ENCODE measurements at regions not wholly inside any gene's neighbourhood (a gene's known extent, or its start where the extent isn't known, plus 50 kb on each side); places are given as distances from the start of the nearest gene placed in this dataset.

GRCh38 chr4:119823891-119824290 lies 195.3 kb upstream of the PDE5A start:
- no peak for DNase-seq (ENCODE audit: low spot score)

- DNase-seq (ENCODE audit: low spot score): no peak
Observed at GRCh38 chr4:119823045-119823444, 194.4 kb upstream of the PDE5A start.

GRCh38 chr4:119816473-119816872 lies 187.9 kb upstream of the PDE5A start:
- no peak for DNase-seq (ENCODE audit: low spot score)

GRCh38 chr4:119810001-119810400 lies 181.4 kb upstream of the PDE5A start:
- DNase-seq (ENCODE audit: low spot score): no peak

GRCh38 chr4:119804404-119804803 lies 175.8 kb upstream of the PDE5A start:
- no peak for DNase-seq (ENCODE audit: low spot score)

GRCh38 chr4:119797238-119797894 lies 168.8 kb upstream of the PDE5A start:
- DNase-seq (ENCODE audit: low spot score): no peak

GRCh38 chr4:119795986-119796578 lies 167.5 kb upstream of the PDE5A start:
- no peak for DNase-seq (ENCODE audit: low spot score)

- peak; percentile 50 for DNase-seq (ENCODE audit: low spot score)
Observed at GRCh38 chr4:119794681-119795080, 166.1 kb upstream of the PDE5A start.

- no peak for DNase-seq (ENCODE audit: low spot score)
Observed at GRCh38 chr4:119794113-119794512, 165.5 kb upstream of the PDE5A start.

- no peak for DNase-seq (ENCODE audit: low spot score)
Observed at GRCh38 chr4:119788349-119789266, 160.0 kb upstream of the PDE5A start.

GRCh38 chr4:119785963-119786362 lies 157.4 kb upstream of the PDE5A start:
- DNase-seq (ENCODE audit: low spot score): peak; percentile 14

- no peak for DNase-seq (ENCODE audit: low spot score)
Observed at GRCh38 chr4:119783189-119783983, 154.8 kb upstream of the PDE5A start.

GRCh38 chr4:119781044-119781443 lies 152.4 kb upstream of the PDE5A start:
- DNase-seq (ENCODE audit: low spot score): no peak

- no peak for DNase-seq (ENCODE audit: low spot score)
Observed at GRCh38 chr4:119774840-119775239, 146.2 kb upstream of the PDE5A start.

- DNase-seq (ENCODE audit: low spot score): no peak
Observed at GRCh38 chr4:119765951-119766350, 137.3 kb upstream of the PDE5A start.

GRCh38 chr4:119765469-119765868 lies 136.9 kb upstream of the PDE5A start:
- DNase-seq (ENCODE audit: low spot score): no peak

- no peak for DNase-seq (ENCODE audit: low spot score)
Observed at GRCh38 chr4:119763386-119763785, 134.8 kb upstream of the PDE5A start.

GRCh38 chr4:119755599-119755998 lies 127.0 kb upstream of the PDE5A start:
- DNase-seq (ENCODE audit: low spot score): no peak

- no peak for DNase-seq (ENCODE audit: low spot score)
Observed at GRCh38 chr4:119752936-119753335, 124.3 kb upstream of the PDE5A start.

GRCh38 chr4:119750771-119751170 lies 122.2 kb upstream of the PDE5A start:
- DNase-seq (ENCODE audit: low spot score): peak; percentile 15

- DNase-seq (ENCODE audit: low spot score): no peak
Observed at GRCh38 chr4:119750048-119750447, 121.4 kb upstream of the PDE5A start.

GRCh38 chr4:119748853-119749252 lies 120.2 kb upstream of the PDE5A start:
- DNase-seq (ENCODE audit: low spot score): no peak
